ENCODE measurements at regions not wholly inside any gene's neighbourhood (a gene's known extent, or its start where the extent isn't known, plus 50 kb on each side); places are given as distances from the start of the nearest gene placed in this dataset.

DNA sequence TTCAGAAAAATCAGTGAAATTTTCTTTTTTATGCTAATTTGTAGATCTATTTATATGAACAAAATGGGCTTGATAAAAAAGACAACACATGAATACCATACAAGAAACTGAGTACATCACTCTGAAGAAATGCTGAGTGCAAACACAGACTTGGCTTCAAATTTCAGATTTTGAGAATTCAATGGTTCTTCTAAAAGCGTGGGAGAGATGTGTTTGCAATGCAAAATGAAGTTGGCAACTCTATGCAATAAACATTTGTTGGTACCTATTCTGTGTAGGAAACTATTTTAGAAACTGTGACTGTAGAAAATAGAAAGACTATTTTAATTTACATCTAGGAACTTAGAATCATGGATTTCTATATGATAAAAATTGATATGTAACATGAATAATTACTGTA, 1834.1 kb upstream of the CELF4 start:
- no peaks in the 10 kb centered on the region for H3K36me3 ChIP-seq (ENCODE audit: control insufficient read depth, low read length)
- TF ChIP-seq EZH2phosphoT487 (IDR thresholded peaks at IDR 0.05; ENCODE audit: borderline replicate concordance, low read length) = no peak
- TF ChIP-seq, protein P1, sequence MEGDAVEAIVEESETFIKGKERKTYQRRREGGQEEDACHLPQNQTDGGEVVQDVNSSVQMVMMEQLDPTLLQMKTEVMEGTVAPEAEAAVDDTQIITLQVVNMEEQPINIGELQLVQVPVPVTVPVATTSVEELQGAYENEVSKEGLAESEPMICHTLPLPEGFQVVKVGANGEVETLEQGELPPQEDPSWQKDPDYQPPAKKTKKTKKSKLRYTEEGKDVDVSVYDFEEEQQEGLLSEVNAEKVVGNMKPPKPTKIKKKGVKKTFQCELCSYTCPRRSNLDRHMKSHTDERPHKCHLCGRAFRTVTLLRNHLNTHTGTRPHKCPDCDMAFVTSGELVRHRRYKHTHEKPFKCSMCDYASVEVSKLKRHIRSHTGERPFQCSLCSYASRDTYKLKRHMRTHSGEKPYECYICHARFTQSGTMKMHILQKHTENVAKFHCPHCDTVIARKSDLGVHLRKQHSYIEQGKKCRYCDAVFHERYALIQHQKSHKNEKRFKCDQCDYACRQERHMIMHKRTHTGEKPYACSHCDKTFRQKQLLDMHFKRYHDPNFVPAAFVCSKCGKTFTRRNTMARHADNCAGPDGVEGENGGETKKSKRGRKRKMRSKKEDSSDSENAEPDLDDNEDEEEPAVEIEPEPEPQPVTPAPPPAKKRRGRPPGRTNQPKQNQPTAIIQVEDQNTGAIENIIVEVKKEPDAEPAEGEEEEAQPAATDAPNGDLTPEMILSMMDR (IDR thresholded peaks at IDR 0.05; ENCODE audit: low read depth, low read length, poor library complexity, severe bottlenecking) = no peak
- no peaks in the 10 kb centered on the region for H4K20me1 ChIP-seq (ENCODE audit: control insufficient read depth, insufficient read depth, low read depth, low read length)
- no peaks in the 10 kb centered on the region for H3K27me3 ChIP-seq (ENCODE audit: control insufficient read depth, low read length)
- no peaks in the 10 kb centered on the region for H3K4me1 ChIP-seq (ENCODE audit: control insufficient read depth, low read length)
- H3K9me2 ChIP-seq (replicated peaks; ENCODE audit: control insufficient read depth, low read length) = no peaks in the 10 kb centered on the region
- no peak overlapping the region for H3K4me3 ChIP-seq (ENCODE audit: low read length)
- no peak overlapping the region for H3K4me2 ChIP-seq (ENCODE audit: low read length)
- H3K9me3 ChIP-seq (ENCODE audit: control insufficient read depth, insufficient read depth, low read length) = no peaks in the 10 kb centered on the region
- H3F3A ChIP-seq (ENCODE audit: control insufficient read depth, insufficient read depth) = no peaks in the 10 kb centered on the region
- H3K27ac ChIP-seq (ENCODE audit: low read depth, low read length) = no peak overlapping the region
- no peaks in the 10 kb centered on the region for H3K79me2 ChIP-seq (ENCODE audit: control insufficient read depth, low read length)

- no peaks in the 10 kb centered on the region for H3K9me2 ChIP-seq (replicated peaks; ENCODE audit: control insufficient read depth, low read length)
- no peaks in the 10 kb centered on the region for H3K27me3 ChIP-seq (ENCODE audit: control insufficient read depth, low read length)
- no peaks in the 10 kb centered on the region for H3K36me3 ChIP-seq (ENCODE audit: control insufficient read depth, low read length)
- H3K27ac ChIP-seq (ENCODE audit: low read depth, low read length) = no peak overlapping the region
- no peaks in the 10 kb centered on the region for H3K79me2 ChIP-seq (ENCODE audit: control insufficient read depth, low read length)
- H3F3A ChIP-seq (ENCODE audit: control insufficient read depth, insufficient read depth) = no peaks in the 10 kb centered on the region
- TF ChIP-seq, protein P1 (IDR thresholded peaks at IDR 0.05; ENCODE audit: low read depth, low read length, poor library complexity, severe bottlenecking) = no peak
- TF ChIP-seq EZH2phosphoT487 (IDR thresholded peaks at IDR 0.05; ENCODE audit: borderline replicate concordance, low read length) = no peak
- H3K9me3 ChIP-seq (ENCODE audit: control insufficient read depth, insufficient read depth, low read length) = no peaks in the 10 kb centered on the region
- H4K20me1 ChIP-seq (ENCODE audit: control insufficient read depth, insufficient read depth, low read depth, low read length) = no peaks in the 10 kb centered on the region
- H3K4me3 ChIP-seq (ENCODE audit: low read length) = no peak overlapping the region
- H3K4me2 ChIP-seq (ENCODE audit: low read length) = no peak overlapping the region
- no peaks in the 10 kb centered on the region for H3K4me1 ChIP-seq (ENCODE audit: control insufficient read depth, low read length)
These were observed 1830.6 kb upstream of the CELF4 start for GRCh38 chr18:39396168-39396567.

DNA sequence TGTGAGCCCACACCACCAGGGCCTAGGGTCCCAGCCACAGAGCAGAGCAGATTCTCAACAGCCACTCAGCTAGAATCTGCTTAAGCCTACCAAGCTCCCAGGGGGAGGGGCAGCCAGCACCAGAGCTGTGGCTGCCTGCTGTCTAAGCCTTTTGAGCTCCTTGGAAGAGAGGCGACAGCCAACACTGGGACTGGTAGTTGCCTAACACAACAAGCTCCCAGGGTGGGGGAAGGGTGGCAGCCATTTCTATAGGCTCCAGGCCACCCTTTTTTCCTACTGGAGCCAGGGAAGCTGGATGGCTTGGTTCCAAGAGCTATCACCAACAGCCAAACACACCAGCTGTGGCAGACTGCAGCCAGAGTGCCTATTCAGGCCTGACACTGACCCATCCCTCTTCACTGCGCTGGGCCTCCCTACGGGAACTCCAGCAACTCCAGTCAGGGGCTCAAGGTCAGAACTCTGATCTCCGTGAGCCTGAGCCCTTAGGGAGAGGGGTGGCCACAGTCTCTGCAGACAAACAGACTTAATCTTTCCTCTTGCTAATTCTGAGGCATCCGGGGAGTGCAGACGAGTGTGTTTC, 1824.3 kb upstream of the CELF4 start:
- no peak for TF ChIP-seq EZH2phosphoT487 (IDR thresholded peaks at IDR 0.05; ENCODE audit: borderline replicate concordance, low read length)
- TF ChIP-seq, protein P1 (IDR thresholded peaks at IDR 0.05; ENCODE audit: low read depth, low read length, poor library complexity, severe bottlenecking) = no peak
- Histone ChIP-seq H3K27me3 (ENCODE audit: control insufficient read depth, low read length) (no peaks in the 10 kb centered on the region), H3K4me3 (ENCODE audit: low read length) (no peak overlapping the region), H4K20me1 (ENCODE audit: control insufficient read depth, insufficient read depth, low read depth, low read length) (no peaks in the 10 kb centered on the region), H3K27ac (ENCODE audit: low read depth, low read length) (no peak overlapping the region), H3K36me3 (ENCODE audit: control insufficient read depth, low read length) (no peaks in the 10 kb centered on the region), H3K9me2 (replicated peaks; ENCODE audit: control insufficient read depth, low read length) (no peaks in the 10 kb centered on the region), H3K79me2 (ENCODE audit: control insufficient read depth, low read length) (no peaks in the 10 kb centered on the region), H3F3A (ENCODE audit: control insufficient read depth, insufficient read depth) (no peaks in the 10 kb centered on the region), H3K4me2 (ENCODE audit: low read length) (no peak overlapping the region), H3K9me3 (ENCODE audit: control insufficient read depth, insufficient read depth, low read length) (peaks cover 6% of the 10 kb centered on the region; the same call in 1 of the 2 replicates), H3K4me1 (ENCODE audit: control insufficient read depth, low read length) (no peaks in the 10 kb centered on the region)

Data from DOHH2 (cell line).